K562 (cell line): ENCODE measurements at regions not wholly inside any gene's neighbourhood (a gene's known extent, or its start where the extent isn't known, plus 50 kb on each side); places are given as distances from the start of the nearest gene placed in this dataset.

Source experiments
- ATAC-seq: fragments of 200-7000 bp; cut with Tn5 transposase; 3 replicates; pipeline ENCODE4 v1.9.1; 2020; ENCODE audit warnings: moderate library complexity
- BruUV-seq: library from RNA; stranded (reverse); fragments of 400-500 nt; replicated peaks from 2 replicates; lab custom pipeline; 2021; lab: Mats Ljungman, UMichigan
- CTCF ChIA-PET: fragments of 300-600 bp; formaldehyde crosslinking; extraction: SDS; loops from one replicate; lab custom pipeline; 2021; ENCODE audit warnings: low intra/inter-chr PET ratio; lab: Yijun Ruan, JAX
- POLR2A ChIA-PET: fragments of 300-600, 350-650 bp; sonication (Branson Sonifier 250); formaldehyde crosslinking; extraction: SDS; loops from one replicate; lab custom pipeline; 2021; ENCODE audit warnings: antibody characterized with exemption, inconsistent platforms; lab: Yijun Ruan, JAX
- DNase-seq, 4 experiments: peaks; one replicate each; pipeline versions ENCODE4 v3.0.0 to v3.0.0-alpha.2; 2011 to 2018; ENCODE audit warnings: low spot score in 3 of 4, mixed read lengths in 3 of 4; ENCODE audit errors: extremely low read depth in 1 of 4
- FAIRE-seq: peaks from 2 replicates; lab custom pipeline; 2011; peaks lifted over from hg19 to GRCh38; lab: Jason Lieb, UNC
- H2AFZ ChIP-seq: 2 replicates; pipeline ENCODE4 v1.6.0; 2011; ENCODE audit warnings: low read depth, low read length, control low read depth, inconsistent platforms
- H3K27ac ChIP-seq: fragments of 200-600 bp; 3 replicates; pipeline ENCODE4 v1.8.0; 2011; ENCODE audit warnings: low read depth, mild to moderate bottlenecking, control low read depth, inconsistent platforms, low read length, moderate library complexity, mixed read lengths; ENCODE audit errors: extremely low read depth
- H3K27me3 ChIP-seq, 2 experiments: fragments of 300-600 bp in 1 of 2; 2 replicates in 1 of 2; 3 replicates in 1 of 2; pipeline versions ENCODE4 v1.6.0 to v1.8.0; 2011; ENCODE audit warnings: inconsistent platforms in 2 of 2, low read length in 2 of 2, mild to moderate bottlenecking in 1 of 2, mixed read lengths in 1 of 2, moderate library complexity in 1 of 2; ENCODE audit not compliant: control insufficient read depth in 2 of 2, insufficient read depth in 2 of 2
- H3K36me3 ChIP-seq: fragments of 300-600 bp; 3 replicates; pipeline ENCODE4 v1.8.0; 2011; ENCODE audit warnings: mild to moderate bottlenecking, low read length, inconsistent platforms; ENCODE audit not compliant: control insufficient read depth, insufficient read depth
- H3K4me1 ChIP-seq, 2 experiments: fragments of 200-600 bp in 1 of 2; replicated peaks in 1 of 2; 2 replicates in 1 of 2; 3 replicates in 1 of 2; pipeline versions ENCODE4 v1.5.1 to v1.8.0; 2011; ENCODE audit warnings: inconsistent platforms in 2 of 2, low read length in 2 of 2, mild to moderate bottlenecking in 1 of 2, mixed read lengths in 1 of 2, moderate library complexity in 1 of 2; ENCODE audit not compliant: control insufficient read depth in 2 of 2, insufficient read depth in 2 of 2
- H3K4me2 ChIP-seq: 2 replicates; pipeline ENCODE4 v1.6.1; 2011; ENCODE audit warnings: low read length, control low read depth, inconsistent platforms, mixed read lengths; ENCODE audit not compliant: insufficient read depth
- H3K4me3 ChIP-seq: fragments of 200-600 bp; sonication (generic), shearing (Covaris generic); 2 replicates; pipeline ENCODE4 v1.5.1; 2016; ENCODE audit warnings: control low read depth, inconsistent platforms
- H3K79me2 ChIP-seq: fragments of 200-600 bp; 3 replicates; pipeline ENCODE4 v1.8.0; 2011; ENCODE audit warnings: low read length, inconsistent platforms; ENCODE audit not compliant: control insufficient read depth, insufficient read depth
- H3K9ac ChIP-seq, 2 experiments: 2 replicates each; pipeline versions ENCODE4 v1.6.0 to v1.6.1; 2011; ENCODE audit warnings: low read depth in 2 of 2, low read length in 2 of 2, control low read depth in 1 of 2, inconsistent platforms in 1 of 2, mild to moderate bottlenecking in 1 of 2, mixed read lengths in 1 of 2; ENCODE audit not compliant: insufficient read depth in 1 of 2
- H3K9me1 ChIP-seq: one replicate; pipeline ENCODE4 v1.6.0; 2011; ENCODE audit warnings: inconsistent platforms, mild to moderate bottlenecking, low read length, moderate library complexity; ENCODE audit not compliant: control insufficient read depth, insufficient read depth
- H3K9me3 ChIP-seq: replicated peaks from 2 replicates; pipeline ENCODE4 v1.5.1; 2011; ENCODE audit warnings: low read depth, low read length, inconsistent platforms; ENCODE audit not compliant: control insufficient read depth, insufficient read depth
- H4K20me1 ChIP-seq: replicated peaks from 2 replicates; pipeline ENCODE4 v1.6.1; 2011; ENCODE audit warnings: low read length, inconsistent platforms, mixed read lengths; ENCODE audit not compliant: control insufficient read depth, insufficient read depth
- BMI1 ChIP-seq: fragments of 150-350 bp; IDR thresholded peaks from 2 replicates; pipeline ENCODE4 v1.6.1; 2014; ENCODE audit warnings: low read length
- CREB1 ChIP-seq, 2 experiments: sonication (generic) in 1 of 2; formaldehyde crosslinking in 1 of 2; IDR thresholded peaks; 2 replicates each; pipeline versions ENCODE4 v1.6.1 to v1.8.0; 2012 to 2022; ENCODE audit warnings: inconsistent platforms in 1 of 2, mild to moderate bottlenecking in 1 of 2, missing genetic modification reagents in 1 of 2, moderate library complexity in 1 of 2
- GMEB1 ChIP-seq: fragments of 250-450 bp; sonication (Bioruptor Pico); IDR thresholded peaks from 2 replicates; pipeline ENCODE4 v1.4.0; 2020; ENCODE audit warnings: mild to moderate bottlenecking
- HCFC1 ChIP-seq: IDR thresholded peaks from 2 replicates; pipeline ENCODE4 v1.6.1; 2012; ENCODE audit warnings: low read depth, low read length, improper control_type of control experiment
- L3MBTL2 ChIP-seq: fragments of 450-650 bp; IDR thresholded peaks from 2 replicates; pipeline ENCODE4 v1.6.1; 2016; ENCODE audit warnings: mild to moderate bottlenecking, moderate library complexity
- NCOA6 ChIP-seq: fragments of 450-650 bp; IDR thresholded peaks from 2 replicates; pipeline ENCODE4 v1.6.1; 2017; ENCODE audit warnings: mild to moderate bottlenecking
- RBM39 ChIP-seq: fragments of 200-400 bp; formaldehyde crosslinking; optimal IDR thresholded peaks from 2 replicates; pipeline ENCODE3; 2018; ENCODE audit warnings: low read depth, low read length
- SREBF2 ChIP-seq: sonication (generic); formaldehyde crosslinking; IDR thresholded peaks from 2 replicates; pipeline ENCODE4 v1.4.0; 2020; ENCODE audit warnings: mild to moderate bottlenecking, missing genetic modification reagents
- ZBTB7A ChIP-seq: IDR thresholded peaks from 2 replicates; pipeline ENCODE4 v1.6.1; 2011; ENCODE audit warnings: low read depth, mild to moderate bottlenecking, low read length, moderate library complexity, borderline replicate concordance; ENCODE audit not compliant: control insufficient read depth
- ZEB2 ChIP-seq: fragments of 450-650 bp; IDR thresholded peaks from 2 replicates; pipeline ENCODE4 v1.6.1; 2016
- ZFX ChIP-seq: sonication (generic); formaldehyde crosslinking; IDR thresholded peaks from 2 replicates; pipeline ENCODE4 v1.8.0; 2022; ENCODE audit warnings: mild to moderate bottlenecking, missing genetic modification reagents, moderate library complexity
- ZNF57 ChIP-seq: fragments of 450-650 bp; formaldehyde crosslinking; IDR thresholded peaks from 2 replicates; pipeline ENCODE4 v1.4.0; 2020; ENCODE audit warnings: mild to moderate bottlenecking, moderate library complexity
- ZNF707 ChIP-seq: fragments of 250-450 bp; sonication (Bioruptor Pico); conservative IDR thresholded peaks from 2 replicates; pipeline ENCODE4 v1.8.0; 2022; ENCODE audit warnings: inconsistent platforms, mild to moderate bottlenecking, moderate library complexity
- WGBS: fragments of 100-300 bp; shearing (Covaris generic); methylation state at CpG from one replicate; pipeline ENCODE4 v1.1.6; 2016; ENCODE audit warnings: low coverage, mixed read lengths; ENCODE audit not compliant: insufficient coverage; ENCODE audit errors: missing lambda C conversion rate; 5-methylcytosine and 5-hydroxymethylcytosine counted together
- in situ Hi-C: fragments of 300-500 bp; cut with MboI; formaldehyde crosslinking; loops from 4 replicates; pipeline ENCODE4 v1.15.0; 2018; ENCODE audit warnings: inconsistent platforms, mixed read lengths
- intact Hi-C: fragments of 100-400 bp; cut with micrococcal nuclease; formaldehyde crosslinking; loops from 2 replicates; pipeline ENCODE4 v1.14.2; 2022
- TF ChIP-seq, protein P1 (sequence below): IDR thresholded peaks from 3 replicates; pipeline ENCODE4 v1.6.1; 2011; ENCODE audit warnings: borderline replicate concordance, mild to moderate bottlenecking; ENCODE audit not compliant: insufficient read length, insufficient read depth
- TF ChIP-seq, protein P2 (sequence below): fragments of 250-450 bp; sonication (Bioruptor Pico); IDR thresholded peaks from 2 replicates; pipeline ENCODE4 v1.8.0; 2022; ENCODE audit warnings: inconsistent platforms
- TF ChIP-seq, protein P3 (sequence below): fragments of 450-650 bp; IDR thresholded peaks from 2 replicates; pipeline ENCODE4 v1.6.1; 2016; ENCODE audit warnings: low read depth, mild to moderate bottlenecking, moderate library complexity

DNA sequence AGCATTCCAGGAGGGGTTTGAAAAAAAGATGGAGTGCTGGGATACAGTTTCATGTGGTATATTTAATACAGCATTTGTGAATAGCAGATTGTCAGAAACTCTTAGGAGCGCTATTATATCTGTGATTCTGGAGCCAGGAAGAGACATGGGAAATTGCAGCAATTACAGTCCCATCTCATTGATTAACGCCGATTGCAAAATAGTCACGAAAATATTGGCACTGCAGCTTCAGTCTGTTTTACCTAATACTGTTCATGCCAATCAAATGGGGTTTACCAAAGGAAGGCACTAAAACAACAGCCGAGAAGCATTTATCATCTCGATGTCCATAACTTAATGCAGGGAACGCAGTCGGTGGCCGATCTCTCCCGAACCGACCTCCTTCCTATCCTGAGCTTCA is 295.8 kb downstream of the TEX29 start (continued):
- TF ChIP-seq ZFX (CRISPR knock-in tag) (no peak), HCFC1 (no peak)

- POLR2A ChIA-PET = no interaction called here
- no TSS peak for BruUV-seq
- Histone ChIP-seq H3K4me1 (no peaks in the 10 kb centered on the region), H3K79me2 (no peaks in the 10 kb centered on the region), H3K4me2 (no peak overlapping the region), H3K4me3 (no peak overlapping the region), H3K9me3 (no peaks in the 10 kb centered on the region), H3K9me1 (no peaks in the 10 kb centered on the region), H3K27me3 (peaks cover 0 to 4% of the 10 kb centered on the region in 2 experiments; a peak in 2 of 5 replicates), H4K20me1 (no peaks in the 10 kb centered on the region), H3K27ac (no peak overlapping the region), H2AFZ (no peak overlapping the region), H3K9ac (no peak overlapping the region), H3K36me3 (no peaks in the 10 kb centered on the region)
- in situ Hi-C loops = no loop called here
- FAIRE-seq (no peak), ATAC-seq (no peak), DNase-seq (no peak)
- intact Hi-C loops = no loop called here
- CTCF ChIA-PET = no interaction called here
- WGBS = 0% methylated on average over 5 of the region's 6 CpGs
- TF ChIP-seq L3MBTL2 (no peak), ZEB2 (no peak), ZBTB7A (no peak), ZNF57 (CRISPR knock-in tag) (no peak), ZNF707 (CRISPR knock-in tag) (no peak), NCOA6 (no peak), BMI1 (no peak), GMEB1 (CRISPR knock-in tag) (no peak), CREB1 (IDR thresholded peaks at IDR 0.05) (no peak), CREB1 (CRISPR knock-in tag; IDR thresholded peaks at IDR 0.05) (no peak), RBM39 (no peak), SREBF2 (no peak)
- TF ChIP-seq, protein P1, sequence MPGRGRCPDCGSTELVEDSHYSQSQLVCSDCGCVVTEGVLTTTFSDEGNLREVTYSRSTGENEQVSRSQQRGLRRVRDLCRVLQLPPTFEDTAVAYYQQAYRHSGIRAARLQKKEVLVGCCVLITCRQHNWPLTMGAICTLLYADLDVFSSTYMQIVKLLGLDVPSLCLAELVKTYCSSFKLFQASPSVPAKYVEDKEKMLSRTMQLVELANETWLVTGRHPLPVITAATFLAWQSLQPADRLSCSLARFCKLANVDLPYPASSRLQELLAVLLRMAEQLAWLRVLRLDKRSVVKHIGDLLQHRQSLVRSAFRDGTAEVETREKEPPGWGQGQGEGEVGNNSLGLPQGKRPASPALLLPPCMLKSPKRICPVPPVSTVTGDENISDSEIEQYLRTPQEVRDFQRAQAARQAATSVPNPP = no peak
- TF ChIP-seq, protein P2, sequence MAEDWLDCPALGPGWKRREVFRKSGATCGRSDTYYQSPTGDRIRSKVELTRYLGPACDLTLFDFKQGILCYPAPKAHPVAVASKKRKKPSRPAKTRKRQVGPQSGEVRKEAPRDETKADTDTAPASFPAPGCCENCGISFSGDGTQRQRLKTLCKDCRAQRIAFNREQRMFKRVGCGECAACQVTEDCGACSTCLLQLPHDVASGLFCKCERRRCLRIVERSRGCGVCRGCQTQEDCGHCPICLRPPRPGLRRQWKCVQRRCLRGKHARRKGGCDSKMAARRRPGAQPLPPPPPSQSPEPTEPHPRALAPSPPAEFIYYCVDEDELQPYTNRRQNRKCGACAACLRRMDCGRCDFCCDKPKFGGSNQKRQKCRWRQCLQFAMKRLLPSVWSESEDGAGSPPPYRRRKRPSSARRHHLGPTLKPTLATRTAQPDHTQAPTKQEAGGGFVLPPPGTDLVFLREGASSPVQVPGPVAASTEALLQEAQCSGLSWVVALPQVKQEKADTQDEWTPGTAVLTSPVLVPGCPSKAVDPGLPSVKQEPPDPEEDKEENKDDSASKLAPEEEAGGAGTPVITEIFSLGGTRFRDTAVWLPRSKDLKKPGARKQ (CRISPR knock-in tag) = no peak
- TF ChIP-seq, protein P3, sequence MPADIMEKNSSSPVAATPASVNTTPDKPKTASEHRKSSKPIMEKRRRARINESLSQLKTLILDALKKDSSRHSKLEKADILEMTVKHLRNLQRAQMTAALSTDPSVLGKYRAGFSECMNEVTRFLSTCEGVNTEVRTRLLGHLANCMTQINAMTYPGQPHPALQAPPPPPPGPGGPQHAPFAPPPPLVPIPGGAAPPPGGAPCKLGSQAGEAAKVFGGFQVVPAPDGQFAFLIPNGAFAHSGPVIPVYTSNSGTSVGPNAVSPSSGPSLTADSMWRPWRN = no peak
These were observed 299.7 kb downstream of the TEX29 start for GRCh38 chr13:111620166-111620565.
